Fibroblast of the aortic adventitia (primary cell): ENCODE measurements at regions not wholly inside any gene's neighbourhood (a gene's known extent, or its start where the extent isn't known, plus 50 kb on each side); places are given as distances from the start of the nearest gene placed in this dataset.

ENCODE experiments used
- DNase-seq: peaks from one replicate; pipeline ENCODE4 v3.0.0-alpha.2; 2010; ENCODE audit warnings: low read depth
- H3K4me3 ChIP-seq: 2 replicates; pipeline ENCODE4 v1.5.1; 2011; ENCODE audit warnings: low read depth, mild to moderate bottlenecking, control low read depth, low read length, moderate library complexity
- TF ChIP-seq, protein P1 (sequence below): IDR thresholded peaks from 2 replicates; pipeline ENCODE4 v1.5.1; 2011; ENCODE audit warnings: mild to moderate bottlenecking, low read length, control low read depth, inconsistent platforms; ENCODE audit not compliant: insufficient read depth

DNA sequence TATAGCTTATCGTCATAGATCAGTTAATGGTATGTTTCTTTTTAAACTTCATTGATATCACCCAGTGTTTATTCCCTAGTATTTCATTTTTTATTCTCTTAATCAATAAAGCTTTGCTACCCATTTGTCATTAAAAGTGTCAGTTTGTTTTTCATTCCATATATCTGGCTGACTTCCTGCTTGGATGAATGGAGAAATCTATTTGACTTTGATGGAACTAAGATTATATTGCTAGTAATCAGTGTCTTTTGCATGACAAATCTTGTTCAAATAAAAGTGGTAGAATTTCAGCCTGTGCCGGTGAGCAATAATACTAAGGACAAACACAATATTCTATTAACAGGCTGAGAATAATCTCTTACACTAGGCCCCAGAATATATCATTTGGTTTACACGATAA, 203.3 kb downstream of the SEC23IP start:
- TF ChIP-seq, protein P1, sequence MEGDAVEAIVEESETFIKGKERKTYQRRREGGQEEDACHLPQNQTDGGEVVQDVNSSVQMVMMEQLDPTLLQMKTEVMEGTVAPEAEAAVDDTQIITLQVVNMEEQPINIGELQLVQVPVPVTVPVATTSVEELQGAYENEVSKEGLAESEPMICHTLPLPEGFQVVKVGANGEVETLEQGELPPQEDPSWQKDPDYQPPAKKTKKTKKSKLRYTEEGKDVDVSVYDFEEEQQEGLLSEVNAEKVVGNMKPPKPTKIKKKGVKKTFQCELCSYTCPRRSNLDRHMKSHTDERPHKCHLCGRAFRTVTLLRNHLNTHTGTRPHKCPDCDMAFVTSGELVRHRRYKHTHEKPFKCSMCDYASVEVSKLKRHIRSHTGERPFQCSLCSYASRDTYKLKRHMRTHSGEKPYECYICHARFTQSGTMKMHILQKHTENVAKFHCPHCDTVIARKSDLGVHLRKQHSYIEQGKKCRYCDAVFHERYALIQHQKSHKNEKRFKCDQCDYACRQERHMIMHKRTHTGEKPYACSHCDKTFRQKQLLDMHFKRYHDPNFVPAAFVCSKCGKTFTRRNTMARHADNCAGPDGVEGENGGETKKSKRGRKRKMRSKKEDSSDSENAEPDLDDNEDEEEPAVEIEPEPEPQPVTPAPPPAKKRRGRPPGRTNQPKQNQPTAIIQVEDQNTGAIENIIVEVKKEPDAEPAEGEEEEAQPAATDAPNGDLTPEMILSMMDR: no peak

DNA sequence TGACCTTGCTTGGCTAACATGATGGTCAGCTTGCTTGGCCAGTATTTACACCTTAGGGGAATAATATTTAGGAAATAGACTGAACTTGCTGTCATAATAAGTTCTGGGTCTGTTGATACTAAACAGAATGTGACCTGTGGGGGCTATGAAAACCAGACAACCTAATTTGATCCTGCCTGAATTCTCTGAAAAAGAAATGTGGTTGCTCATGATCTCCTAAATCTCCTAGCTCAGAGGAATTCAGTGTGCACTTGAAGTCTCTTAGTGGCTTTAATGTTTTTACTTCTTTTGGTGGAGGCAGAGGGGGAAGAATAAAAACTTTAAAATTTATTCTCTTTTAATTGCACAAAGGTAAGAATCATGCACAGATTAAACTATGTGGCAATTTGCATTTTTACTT, 205.2 kb downstream of the SEC23IP start:
- TF ChIP-seq, protein P1: no peak
- no peak for DNase-seq
- no peak overlapping the region for H3K4me3 ChIP-seq

More for the DNA sequence above, 203.3 kb downstream of the SEC23IP start:
- no peak overlapping the region for H3K4me3 ChIP-seq
- no peak for DNase-seq

DNA sequence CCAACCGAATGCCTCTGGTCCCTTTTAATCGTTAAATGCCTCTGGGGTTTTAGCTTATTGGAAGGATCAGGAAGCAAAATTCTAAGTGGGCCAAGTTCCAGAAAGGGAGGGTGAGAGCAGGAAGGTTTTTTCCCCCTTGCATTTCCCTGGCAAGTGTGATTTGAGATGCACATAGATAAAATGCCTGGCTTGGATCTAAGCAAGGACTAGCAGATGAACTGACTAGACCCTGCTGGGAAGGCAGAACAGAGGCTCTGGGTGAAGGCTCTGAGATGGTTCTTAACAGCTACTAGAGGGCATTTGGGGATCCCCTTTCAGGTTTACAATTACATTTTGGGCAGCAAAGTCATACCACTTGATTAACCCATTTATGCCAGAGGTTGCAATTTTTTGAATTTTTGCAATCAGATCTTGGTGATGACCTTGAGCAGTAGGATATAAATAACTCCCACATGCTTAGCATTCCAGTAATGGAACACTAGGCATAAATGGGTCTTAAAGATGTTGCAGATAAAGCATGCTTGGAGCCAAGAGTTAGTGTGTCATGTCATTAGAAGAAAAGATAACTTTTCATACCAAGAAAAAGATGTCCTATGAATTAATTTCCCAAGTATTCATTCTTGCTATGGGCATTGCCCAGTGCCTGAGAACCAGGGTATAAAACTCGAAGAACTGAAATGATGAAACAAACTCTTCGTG, 205.9 kb downstream of the SEC23IP start:
- no peak overlapping the region for H3K4me3 ChIP-seq
- TF ChIP-seq, protein P1: no peak
- no peak for DNase-seq

DNA sequence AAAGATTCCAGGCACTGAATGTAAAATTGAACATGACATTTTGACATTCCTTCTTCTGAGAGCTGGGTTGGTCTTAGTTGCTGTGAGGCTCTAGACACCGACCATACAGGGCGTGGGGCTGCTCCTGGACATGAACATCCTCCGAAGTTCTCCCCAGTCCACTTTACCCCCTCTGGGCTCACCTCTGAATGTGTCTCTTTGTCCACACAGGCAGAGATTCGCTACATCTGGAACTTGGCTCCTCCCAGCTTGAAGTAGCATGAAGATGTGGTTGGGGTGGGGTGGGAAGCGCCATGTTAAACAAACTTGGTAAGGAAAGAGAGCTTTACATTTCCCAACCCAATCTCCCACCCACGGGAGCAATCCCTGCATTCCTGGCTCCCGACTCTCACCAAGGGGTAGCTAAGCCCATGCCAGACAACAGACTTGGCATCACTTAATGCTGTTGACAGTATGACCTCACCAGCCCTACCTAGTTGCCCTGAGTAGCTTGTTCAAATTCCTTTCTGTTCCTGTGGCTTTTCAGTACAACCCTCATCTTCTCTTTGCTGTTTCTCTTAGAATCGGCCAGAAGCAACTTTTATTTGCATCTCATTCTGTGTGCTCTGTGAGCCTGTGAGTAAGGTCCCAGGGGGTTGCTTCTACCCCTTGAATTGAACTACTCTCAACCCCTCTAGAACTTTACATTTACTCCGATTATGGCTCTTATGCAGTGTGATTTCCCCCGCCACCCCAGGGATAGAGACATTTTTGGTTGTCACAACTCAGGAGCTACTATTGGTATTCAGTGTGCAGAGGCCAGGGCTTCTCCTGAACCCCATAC, 211.4 kb downstream of the SEC23IP start:
- DNase-seq: no peak
- TF ChIP-seq, protein P1: no peak
- no peak overlapping the region for H3K4me3 ChIP-seq

DNA sequence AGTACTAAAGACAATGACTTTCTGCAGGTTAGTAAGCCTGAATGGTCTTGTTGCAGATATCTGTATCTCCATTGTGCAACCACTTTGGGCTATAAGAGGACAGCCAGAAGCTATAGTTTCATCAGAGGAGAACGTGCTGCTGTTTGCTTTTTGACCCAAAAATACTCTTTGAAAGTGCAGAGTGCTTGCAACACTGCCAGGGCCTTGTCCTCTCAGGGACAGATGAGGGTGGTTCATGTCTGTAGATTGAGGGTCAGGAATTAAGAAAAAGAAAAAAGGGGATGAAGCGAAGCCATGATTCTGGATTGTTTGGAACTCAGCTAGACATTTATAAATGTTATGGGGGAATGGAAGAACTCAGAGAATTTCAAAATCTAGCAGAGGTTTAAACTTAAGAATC, 212.5 kb downstream of the SEC23IP start:
- H3K4me3 ChIP-seq: no peak overlapping the region
- DNase-seq: no peak
- TF ChIP-seq, protein P1: no peak

DNA sequence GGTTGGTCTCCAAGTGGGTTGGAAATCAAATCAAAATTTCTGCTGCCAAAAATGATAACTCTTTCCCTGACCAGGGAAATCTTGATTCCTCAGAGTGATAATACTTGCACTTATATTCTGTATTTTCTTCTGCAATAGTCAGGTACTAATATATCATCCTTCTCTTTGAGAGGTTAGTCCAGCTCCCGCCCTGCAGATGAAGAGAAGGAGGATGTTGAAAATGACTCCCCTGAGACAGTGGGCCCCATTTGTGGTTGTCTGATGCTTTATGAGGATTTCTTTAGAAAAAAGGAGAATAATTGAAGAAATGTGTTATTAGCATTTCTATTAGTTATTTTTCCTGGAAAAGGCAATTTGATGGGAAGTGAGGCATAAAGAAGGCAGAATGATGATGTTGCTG, 213.0 kb downstream of the SEC23IP start:
- TF ChIP-seq, protein P1: no peak
- no peak for DNase-seq
- H3K4me3 ChIP-seq: no peak overlapping the region
